HG03469 (cell line): ENCODE measurements at regions not wholly inside any gene's neighbourhood (a gene's known extent, or its start where the extent isn't known, plus 50 kb on each side); places are given as distances from the start of the nearest gene placed in this dataset.
"Not testable (repeated sequence)": the region's sequence is repeated elsewhere in the genome, so short reads cannot be mapped to it uniquely, and the experiment has no call there.

Experiments
- ATAC-seq: cut with Tn5 transposase; IDR thresholded peaks from one replicate; pipeline ENCODE4 v1.9.1; 2021; ENCODE audit warnings: mild to moderate bottlenecking, moderate library complexity, moderate number of reproducible peaks; ENCODE audit not compliant: unreplicated experiment

- no peak for ATAC-seq
These were observed 384.9 kb downstream of the CENPW start for GRCh38 chr6:126724821-126725220.

- not testable (repeated sequence) for ATAC-seq
These were observed 386.5 kb downstream of the CENPW start for GRCh38 chr6:126726454-126726853.

DNA sequence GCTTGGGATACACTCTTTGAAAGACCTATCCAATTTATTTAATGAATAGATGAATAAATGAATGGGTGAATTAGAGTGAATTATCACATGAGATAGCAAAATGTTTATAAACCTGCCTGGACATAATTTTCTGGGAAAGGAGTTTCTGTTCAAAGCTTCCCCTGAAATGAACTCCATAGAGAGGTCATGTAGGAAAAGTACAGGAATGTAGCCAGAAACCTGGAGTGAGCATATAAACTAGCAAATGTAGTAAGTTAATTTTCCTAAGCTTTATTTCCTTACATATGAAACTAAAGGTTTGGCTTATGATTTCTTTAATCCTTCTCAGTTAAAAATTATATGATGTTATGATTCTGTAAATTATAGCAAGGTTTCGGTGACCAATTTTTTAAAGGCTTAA is 380.3 kb upstream of the RSPO3 start:
- no peak for ATAC-seq

GRCh38 chr6:126738641-126739040 is 379.8 kb upstream of the RSPO3 start:
- no peak for ATAC-seq

DNA sequence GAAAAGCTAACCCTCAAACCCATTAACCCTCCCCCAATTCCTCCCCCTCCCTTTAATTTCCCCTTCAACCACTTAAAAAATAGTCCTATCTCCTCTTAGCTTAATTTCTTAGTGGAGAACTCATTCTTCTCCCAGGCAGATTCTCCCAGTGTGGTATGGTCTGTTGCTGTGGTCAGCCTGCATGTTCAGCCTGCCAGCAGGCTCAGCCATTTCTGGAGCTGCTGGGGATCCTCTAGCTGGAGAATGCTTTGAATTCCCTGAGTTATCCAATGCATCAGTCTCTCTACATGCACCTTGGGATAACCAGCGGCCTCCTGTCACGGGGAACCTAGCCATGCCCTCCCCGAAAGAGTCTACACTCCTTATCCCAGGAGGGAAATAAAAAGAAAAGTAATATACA is 375.4 kb upstream of the RSPO3 start:
- ATAC-seq = no peak

DNA sequence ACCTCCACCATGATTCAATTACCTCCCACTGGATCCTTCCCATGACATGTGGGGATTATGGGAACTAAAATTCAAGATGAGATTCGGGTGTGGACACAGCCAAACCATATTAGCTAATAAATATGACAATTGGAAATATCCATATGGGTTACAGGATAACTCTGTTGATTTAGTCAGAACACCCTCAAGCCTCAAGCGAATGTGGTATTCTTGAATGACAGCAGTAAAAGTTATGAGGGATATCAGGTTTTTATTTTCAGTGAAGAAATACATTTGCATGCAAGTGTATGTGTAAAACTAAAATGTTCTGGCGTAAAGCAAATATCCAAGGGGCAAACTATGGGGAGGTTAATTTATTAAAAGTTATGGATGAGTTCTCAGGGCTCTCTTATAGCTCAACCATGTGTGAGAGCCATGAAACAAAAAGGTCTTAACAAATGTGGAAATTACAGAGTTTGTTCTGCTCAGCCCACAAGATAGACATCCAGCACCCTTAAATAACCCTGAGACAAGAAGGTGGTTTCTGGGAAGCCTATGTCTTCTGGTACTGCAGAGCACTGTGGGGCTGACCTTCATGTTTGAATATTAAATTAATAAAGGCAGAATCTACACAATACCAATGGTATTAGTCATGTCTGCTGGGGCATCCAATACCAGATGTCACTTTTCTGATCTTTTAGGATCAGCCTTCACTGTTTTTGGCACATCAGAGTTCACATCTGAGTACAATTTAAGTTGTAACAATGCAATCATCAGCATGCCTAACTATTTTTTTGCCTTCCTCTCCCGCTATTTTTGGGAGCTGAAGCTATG is 370.5 kb upstream of the RSPO3 start:
- ATAC-seq = no peak

GRCh38 chr6:126753606-126754005 is 364.9 kb upstream of the RSPO3 start:
- no peak for ATAC-seq

DNA sequence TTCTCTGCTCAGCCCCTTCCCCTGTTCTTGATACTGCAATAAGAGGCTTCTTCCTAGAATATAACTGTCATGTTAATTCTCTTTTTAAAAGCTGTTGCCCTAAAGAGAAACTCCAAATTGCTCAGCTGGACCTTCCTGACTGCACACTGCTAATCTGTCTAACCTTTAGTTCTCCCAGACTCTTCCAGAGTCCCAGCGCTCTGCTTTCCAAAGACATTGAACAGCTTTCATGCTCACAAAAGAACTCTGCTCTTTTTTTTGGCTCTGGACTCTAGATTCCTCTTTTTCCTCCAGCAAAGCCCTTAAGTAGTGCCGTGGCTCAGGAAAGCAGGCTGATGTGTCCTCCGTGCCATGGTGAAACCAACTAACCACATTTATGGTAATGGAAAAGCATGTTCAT is 356.6 kb upstream of the RSPO3 start:
- ATAC-seq = no peak

DNA sequence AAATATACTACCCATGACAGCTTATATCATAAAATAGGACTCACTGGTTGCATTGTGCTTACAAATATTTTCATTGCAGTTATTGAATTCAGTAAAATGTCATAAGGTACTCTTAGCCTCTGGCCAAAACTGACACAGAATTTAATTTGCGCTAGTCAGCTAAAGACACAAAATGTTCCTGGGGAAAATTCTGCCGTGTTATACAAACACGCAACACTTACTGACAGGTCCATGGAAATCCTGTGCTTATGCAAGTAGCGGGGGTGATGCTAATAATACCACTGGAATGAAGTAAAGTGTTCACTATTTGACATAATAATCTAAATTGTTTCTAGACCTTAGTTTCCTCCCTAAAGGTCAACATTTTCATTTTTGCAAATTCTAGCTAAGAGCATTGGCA is 354.4 kb upstream of the RSPO3 start:
- no peak for ATAC-seq

GRCh38 chr6:126764671-126765070 is 353.8 kb upstream of the RSPO3 start:
- ATAC-seq = no peak

- ATAC-seq = no peak
These were observed 351.7 kb upstream of the RSPO3 start for GRCh38 chr6:126766820-126767219.

DNA sequence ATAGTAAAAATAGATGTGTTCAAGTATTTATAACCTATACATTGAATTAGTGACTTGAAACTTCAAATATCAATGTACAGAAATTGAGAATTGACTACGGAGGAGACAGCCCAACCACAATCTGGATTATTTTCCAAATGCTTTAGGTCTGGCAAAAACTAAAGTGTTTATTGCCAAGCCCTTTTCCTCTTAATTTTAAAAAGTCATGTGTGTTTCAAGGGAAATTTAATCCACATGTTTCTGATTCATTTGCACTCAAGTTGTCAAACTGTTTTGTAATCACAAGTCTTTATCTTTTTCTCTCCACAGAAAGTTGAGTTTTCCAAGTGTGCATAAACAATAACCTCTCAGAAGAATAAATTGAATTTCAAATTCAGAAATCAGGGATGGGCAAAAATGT is 350.8 kb upstream of the RSPO3 start:
- ATAC-seq = no peak

DNA sequence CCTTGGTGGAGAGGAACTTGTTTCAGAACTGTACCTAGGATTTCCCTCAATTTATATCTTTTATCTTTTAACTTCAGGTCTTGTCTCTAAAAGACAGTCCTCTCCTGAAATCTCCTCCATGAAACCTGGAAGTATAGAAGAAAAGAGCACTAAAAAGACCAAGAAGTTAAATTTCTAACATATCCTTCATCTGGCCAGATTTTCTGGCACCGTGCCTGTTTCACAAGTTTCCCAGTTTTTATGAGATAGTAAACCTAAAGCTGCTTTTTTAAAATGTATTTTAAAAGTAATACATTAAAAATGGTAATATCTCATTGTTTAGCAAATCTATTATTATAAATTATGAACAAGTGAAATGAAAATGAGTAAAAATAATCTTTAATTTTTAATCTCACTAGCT is 348.3 kb upstream of the RSPO3 start:
- no peak for ATAC-seq

DNA sequence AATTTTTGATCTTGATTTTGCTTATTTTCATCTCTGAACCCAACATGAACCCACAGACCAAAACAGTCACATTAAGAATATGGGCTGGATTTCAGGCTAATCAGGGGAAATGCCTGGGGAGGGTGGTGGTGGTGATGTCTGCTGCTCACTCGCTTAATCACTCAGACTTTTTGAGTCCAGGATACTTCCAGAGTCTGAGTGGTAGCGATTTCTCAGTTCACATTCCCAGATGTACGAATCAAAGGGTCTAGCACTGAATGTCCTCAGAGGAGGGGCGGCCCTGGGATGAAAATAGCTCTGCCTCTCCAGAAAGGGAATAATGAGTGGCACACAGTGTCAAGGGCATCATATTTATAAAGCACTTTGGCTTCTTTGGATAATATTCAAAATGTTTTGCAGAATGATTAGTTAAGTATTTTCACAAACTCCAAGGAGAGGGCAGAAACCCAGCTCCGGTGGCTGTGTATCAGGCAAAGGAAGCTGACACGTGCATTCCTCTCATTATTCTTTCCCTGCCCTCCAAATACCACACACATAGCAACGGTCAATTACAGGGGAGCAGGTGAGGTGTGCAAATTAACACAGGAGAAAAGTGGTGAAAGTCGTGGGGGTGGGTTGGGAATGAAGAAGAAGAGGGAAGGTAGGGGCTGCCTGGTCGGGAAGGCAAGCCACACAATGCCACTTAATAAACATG is 345.2 kb upstream of the RSPO3 start:
- ATAC-seq = no peak

DNA sequence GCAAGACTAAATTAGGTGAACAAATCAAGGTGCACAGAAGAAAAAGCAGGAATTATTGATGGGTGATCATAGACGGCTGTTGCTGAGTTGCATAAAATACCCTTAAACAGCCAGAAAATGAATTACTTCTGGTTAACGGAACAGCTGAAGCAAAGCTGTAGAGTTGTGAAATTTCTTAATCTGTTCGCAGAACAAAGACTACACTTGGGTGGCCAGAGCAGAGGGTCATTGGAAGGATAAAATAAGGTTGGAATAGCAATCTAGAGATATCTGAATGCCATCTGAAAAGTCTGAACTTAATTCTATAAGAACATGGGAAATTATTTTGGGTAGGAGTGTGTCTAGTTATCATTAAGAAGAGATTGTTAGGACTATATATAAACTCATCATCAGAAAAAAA is 339.1 kb upstream of the RSPO3 start:
- ATAC-seq = no peak

DNA sequence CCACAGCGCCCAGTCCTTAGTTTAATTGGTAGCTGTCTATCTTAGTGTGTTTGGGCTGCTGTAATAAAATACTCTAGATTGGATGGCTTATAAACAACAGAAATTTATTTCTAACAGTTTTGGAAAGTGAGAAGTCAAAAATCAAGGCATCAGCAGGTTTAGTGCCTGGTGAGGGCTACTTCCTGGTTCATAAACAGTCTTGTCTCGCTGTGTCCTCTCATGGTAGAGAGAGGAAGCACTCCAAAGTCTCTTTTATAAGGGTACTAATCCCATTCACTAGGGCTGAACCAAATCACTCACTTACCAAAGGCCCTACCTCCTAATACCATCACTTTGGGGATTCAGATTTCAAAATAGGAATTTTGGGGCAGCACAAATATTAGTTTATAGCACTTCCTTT is 336.9 kb upstream of the RSPO3 start:
- no peak for ATAC-seq

GRCh38 chr6:126784161-126784790 is 334.2 kb upstream of the RSPO3 start:
- ATAC-seq = no peak

GRCh38 chr6:126786262-126786661 is 332.2 kb upstream of the RSPO3 start:
- no peak for ATAC-seq

GRCh38 chr6:126787635-126788034 is 330.8 kb upstream of the RSPO3 start:
- no peak for ATAC-seq

- ATAC-seq = no peak
These were observed 329.6 kb upstream of the RSPO3 start for GRCh38 chr6:126788861-126789365.

DNA sequence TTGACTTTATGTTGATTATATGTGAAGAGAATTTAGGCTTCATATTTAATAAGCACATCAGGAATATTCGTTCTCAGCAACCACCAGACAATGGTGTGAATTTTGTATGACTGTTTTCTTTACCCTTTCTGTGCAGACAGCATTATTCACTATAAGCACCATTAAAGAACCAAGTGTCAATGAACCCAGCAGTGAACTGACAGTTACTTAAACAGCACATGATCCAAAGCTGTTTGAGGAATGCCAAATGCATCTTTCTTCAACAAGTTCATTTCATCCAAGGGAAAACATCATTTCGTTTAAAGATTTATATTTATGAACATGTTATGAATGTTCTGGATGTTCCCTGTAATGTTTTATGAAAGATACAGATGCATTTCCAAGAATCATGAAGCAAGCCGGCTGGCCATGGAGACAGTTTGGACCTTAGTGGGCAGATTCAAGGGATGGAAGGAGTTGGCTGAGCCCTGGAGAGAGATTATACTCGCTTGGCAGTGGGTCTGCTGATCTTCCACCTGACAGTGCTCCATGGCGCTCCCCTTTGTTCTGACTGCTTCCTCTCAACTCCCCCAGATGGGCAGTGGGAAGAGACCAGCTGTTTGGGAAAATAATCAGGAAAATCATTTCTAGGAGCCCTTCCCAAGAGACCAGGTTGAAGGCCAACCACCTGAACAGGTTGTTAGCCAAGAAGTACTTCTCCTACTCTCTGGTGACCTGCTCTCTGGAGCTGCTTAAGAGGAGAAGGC is 326.0 kb upstream of the RSPO3 start:
- ATAC-seq = no peak
